Fibroblast of peridontal ligament (primary cell): ENCODE measurements at regions not wholly inside any gene's neighbourhood (a gene's known extent, or its start where the extent isn't known, plus 50 kb on each side); places are given as distances from the start of the nearest gene placed in this dataset.

ENCODE experiments used
- DNase-seq: peaks from one replicate; pipeline ENCODE4 v3.0.0-alpha.2; 2010; ENCODE audit errors: extremely low read depth

- no peak for DNase-seq
Measured at GRCh38 chr6:12584631-12585405, 131.7 kb upstream of the PHACTR1 start.

- no peak for DNase-seq
Measured at GRCh38 chr6:12585497-12585958, 131.0 kb upstream of the PHACTR1 start.

GRCh38 chr6:12586721-12587480 is 129.7 kb upstream of the PHACTR1 start:
- no peak for DNase-seq

GRCh38 chr6:12590901-12591300 is 125.7 kb upstream of the PHACTR1 start:
- no peak for DNase-seq

GRCh38 chr6:12592634-12593033 is 123.9 kb upstream of the PHACTR1 start:
- no peak for DNase-seq

GRCh38 chr6:12593771-12594529 is 122.6 kb upstream of the PHACTR1 start:
- no peak for DNase-seq

GRCh38 chr6:12594530-12594893 is 122.1 kb upstream of the PHACTR1 start:
- no peak for DNase-seq

GRCh38 chr6:12595161-12595811 is 121.3 kb upstream of the PHACTR1 start:
- no peak for DNase-seq

GRCh38 chr6:12596731-12597130 is 119.8 kb upstream of the PHACTR1 start:
- DNase-seq: no peak

- DNase-seq: no peak
Measured at GRCh38 chr6:12598919-12599318, 117.6 kb upstream of the PHACTR1 start.

- peak; percentile 48 for DNase-seq
Measured at GRCh38 chr6:12601881-12602280, 114.7 kb upstream of the PHACTR1 start.

- no peak for DNase-seq
Measured at GRCh38 chr6:12602342-12602741, 114.2 kb upstream of the PHACTR1 start.

GRCh38 chr6:12602951-12603672 is 113.5 kb upstream of the PHACTR1 start:
- DNase-seq: peak; percentile 86

- no peak for DNase-seq
Measured at GRCh38 chr6:12603673-12604049, 112.9 kb upstream of the PHACTR1 start.

GRCh38 chr6:12605888-12606345 is 110.7 kb upstream of the PHACTR1 start:
- peak; percentile 75 for DNase-seq

GRCh38 chr6:12606616-12607015 is 110.0 kb upstream of the PHACTR1 start:
- no peak for DNase-seq

GRCh38 chr6:12608016-12608860 is 108.3 kb upstream of the PHACTR1 start:
- no peak for DNase-seq

GRCh38 chr6:12608874-12609273 is 107.7 kb upstream of the PHACTR1 start:
- no peak for DNase-seq

- no peak for DNase-seq
Measured at GRCh38 chr6:12609751-12610150, 106.8 kb upstream of the PHACTR1 start.

GRCh38 chr6:12610862-12611261 is 105.7 kb upstream of the PHACTR1 start:
- DNase-seq: no peak
